ENCODE measurements at regions not wholly inside any gene's neighbourhood (a gene's known extent, or its start where the extent isn't known, plus 50 kb on each side); places are given as distances from the start of the nearest gene placed in this dataset.
"Not testable (repeated sequence)": the region's sequence is repeated elsewhere in the genome, so short reads cannot be mapped to it uniquely, and the experiment has no call there.

GRCh38 chr10:78441694-78442093 lies 408.0 kb downstream of the RPS24 start:
- no peak overlapping the region for H3K4me3 ChIP-seq (ENCODE audit: low read depth, low read length)
- TF ChIP-seq, protein P1, sequence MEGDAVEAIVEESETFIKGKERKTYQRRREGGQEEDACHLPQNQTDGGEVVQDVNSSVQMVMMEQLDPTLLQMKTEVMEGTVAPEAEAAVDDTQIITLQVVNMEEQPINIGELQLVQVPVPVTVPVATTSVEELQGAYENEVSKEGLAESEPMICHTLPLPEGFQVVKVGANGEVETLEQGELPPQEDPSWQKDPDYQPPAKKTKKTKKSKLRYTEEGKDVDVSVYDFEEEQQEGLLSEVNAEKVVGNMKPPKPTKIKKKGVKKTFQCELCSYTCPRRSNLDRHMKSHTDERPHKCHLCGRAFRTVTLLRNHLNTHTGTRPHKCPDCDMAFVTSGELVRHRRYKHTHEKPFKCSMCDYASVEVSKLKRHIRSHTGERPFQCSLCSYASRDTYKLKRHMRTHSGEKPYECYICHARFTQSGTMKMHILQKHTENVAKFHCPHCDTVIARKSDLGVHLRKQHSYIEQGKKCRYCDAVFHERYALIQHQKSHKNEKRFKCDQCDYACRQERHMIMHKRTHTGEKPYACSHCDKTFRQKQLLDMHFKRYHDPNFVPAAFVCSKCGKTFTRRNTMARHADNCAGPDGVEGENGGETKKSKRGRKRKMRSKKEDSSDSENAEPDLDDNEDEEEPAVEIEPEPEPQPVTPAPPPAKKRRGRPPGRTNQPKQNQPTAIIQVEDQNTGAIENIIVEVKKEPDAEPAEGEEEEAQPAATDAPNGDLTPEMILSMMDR (IDR thresholded peaks at IDR 0.05; ENCODE audit: low read depth, low read length): no peak

DNA sequence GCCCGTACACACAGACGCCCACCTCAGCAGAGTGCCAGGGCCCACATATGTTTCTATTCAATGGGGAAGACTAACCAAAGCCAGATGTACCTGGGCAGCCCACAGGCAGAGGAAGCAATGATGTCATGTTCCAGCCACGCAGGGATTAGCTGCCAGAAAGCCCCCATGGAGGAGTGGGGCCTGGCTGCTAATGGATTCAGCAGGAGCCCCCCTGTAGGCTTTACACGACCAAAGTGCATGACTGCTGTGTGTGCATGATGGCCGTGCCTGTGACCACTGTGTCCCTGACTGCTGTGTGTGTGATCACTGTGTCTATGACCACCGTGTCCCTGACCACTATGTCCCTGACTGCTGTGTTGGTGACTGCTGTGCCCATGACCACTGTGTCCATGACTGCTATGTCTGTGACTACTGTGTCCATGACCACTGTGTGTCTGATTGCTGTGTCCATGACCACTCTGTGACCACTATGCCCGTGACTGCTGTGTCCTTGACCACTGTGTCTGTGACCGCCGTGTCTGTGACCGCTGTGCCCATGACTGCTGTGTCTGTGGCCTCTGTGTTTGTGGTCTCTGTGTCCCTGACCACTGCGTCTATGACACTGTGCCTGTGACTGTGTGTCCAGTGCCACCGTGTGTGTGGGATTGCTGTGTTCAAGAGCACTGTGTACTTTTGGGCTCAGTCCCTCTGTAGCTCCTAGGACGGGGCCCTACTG lies 409.3 kb downstream of the RPS24 start:
- no peak overlapping the region for H3K4me3 ChIP-seq (ENCODE audit: low read depth, low read length)
- TF ChIP-seq, protein P1 (IDR thresholded peaks at IDR 0.05; ENCODE audit: low read depth, low read length): no peak

GRCh38 chr10:78443900-78444571 lies 410.4 kb downstream of the RPS24 start:
- TF ChIP-seq, protein P1 (IDR thresholded peaks at IDR 0.05; ENCODE audit: low read depth, low read length): no peak
- H3K4me3 ChIP-seq (ENCODE audit: low read depth, low read length): no peak overlapping the region

- not testable (repeated sequence) for H3K4me3 ChIP-seq (ENCODE audit: low read depth, low read length)
Measured at GRCh38 chr10:78444741-78445140, 411.1 kb downstream of the RPS24 start.

GRCh38 chr10:78445308-78445707 lies 411.6 kb downstream of the RPS24 start:
- H3K4me3 ChIP-seq (ENCODE audit: low read depth, low read length): no peak overlapping the region
- TF ChIP-seq, protein P1 (IDR thresholded peaks at IDR 0.05; ENCODE audit: low read depth, low read length): no peak

GRCh38 chr10:78448470-78448869 lies 414.8 kb downstream of the RPS24 start:
- TF ChIP-seq, protein P1 (IDR thresholded peaks at IDR 0.05; ENCODE audit: low read depth, low read length): no peak

GRCh38 chr10:78448994-78449418 lies 415.3 kb downstream of the RPS24 start:
- H3K4me3 ChIP-seq (ENCODE audit: low read depth, low read length): no peak overlapping the region
- TF ChIP-seq, protein P1 (IDR thresholded peaks at IDR 0.05; ENCODE audit: low read depth, low read length): no peak

More at GRCh38 chr10:78448470-78448869, 414.8 kb downstream of the RPS24 start:
- H3K4me3 ChIP-seq (ENCODE audit: low read depth, low read length): no peak overlapping the region
